HG03039 (cell line): ENCODE measurements at regions not wholly inside any gene's neighbourhood (a gene's known extent, or its start where the extent isn't known, plus 50 kb on each side); places are given as distances from the start of the nearest gene placed in this dataset.

Experiments used
- ATAC-seq: cut with Tn5 transposase; IDR thresholded peaks from one replicate; pipeline ENCODE4 v1.9.1; 2021; ENCODE audit warnings: mild to moderate bottlenecking, moderate library complexity; ENCODE audit not compliant: unreplicated experiment

DNA sequence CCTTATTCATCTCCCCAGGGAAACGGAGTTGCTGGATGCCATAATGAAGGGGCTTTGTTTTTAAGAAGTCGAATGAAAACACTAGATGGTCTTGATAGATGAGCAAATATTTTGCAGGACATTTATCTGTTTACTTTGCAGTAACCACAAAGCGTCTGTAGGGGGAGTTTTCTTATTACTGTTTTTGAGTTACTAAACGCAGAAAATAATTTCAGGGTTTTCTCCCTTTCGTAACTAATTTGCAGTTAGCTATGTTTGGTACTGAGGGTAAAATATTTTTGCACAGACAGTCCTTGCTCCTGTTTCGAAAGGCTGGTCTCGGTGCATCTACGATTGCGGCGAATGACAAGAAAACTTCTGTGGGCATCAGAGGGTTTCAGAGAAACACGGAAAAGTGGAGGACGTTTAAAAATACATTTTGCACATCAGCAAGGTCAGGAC is 505.6 kb upstream of the MKI67 start:
- no peak for ATAC-seq

DNA sequence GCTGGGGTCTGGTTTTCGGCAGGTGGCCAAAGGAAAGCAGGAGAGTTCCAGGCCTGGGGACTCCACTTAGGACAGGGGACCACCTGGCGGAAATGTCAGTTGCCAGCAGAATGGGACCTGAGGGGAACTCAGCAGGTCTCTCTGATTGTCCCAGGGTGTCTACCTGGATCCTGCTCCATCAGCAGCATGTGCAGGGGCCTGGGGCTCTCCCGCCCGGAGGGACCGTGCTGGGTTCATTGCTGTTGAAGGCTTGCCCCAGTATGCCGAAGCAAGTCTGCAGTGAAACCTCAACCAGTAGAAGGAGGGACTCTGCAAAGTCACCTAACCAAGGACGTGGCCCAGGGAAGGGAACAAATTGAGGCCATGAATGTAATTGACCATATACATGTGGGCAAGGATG is 506.5 kb upstream of the MKI67 start:
- no peak for ATAC-seq

DNA sequence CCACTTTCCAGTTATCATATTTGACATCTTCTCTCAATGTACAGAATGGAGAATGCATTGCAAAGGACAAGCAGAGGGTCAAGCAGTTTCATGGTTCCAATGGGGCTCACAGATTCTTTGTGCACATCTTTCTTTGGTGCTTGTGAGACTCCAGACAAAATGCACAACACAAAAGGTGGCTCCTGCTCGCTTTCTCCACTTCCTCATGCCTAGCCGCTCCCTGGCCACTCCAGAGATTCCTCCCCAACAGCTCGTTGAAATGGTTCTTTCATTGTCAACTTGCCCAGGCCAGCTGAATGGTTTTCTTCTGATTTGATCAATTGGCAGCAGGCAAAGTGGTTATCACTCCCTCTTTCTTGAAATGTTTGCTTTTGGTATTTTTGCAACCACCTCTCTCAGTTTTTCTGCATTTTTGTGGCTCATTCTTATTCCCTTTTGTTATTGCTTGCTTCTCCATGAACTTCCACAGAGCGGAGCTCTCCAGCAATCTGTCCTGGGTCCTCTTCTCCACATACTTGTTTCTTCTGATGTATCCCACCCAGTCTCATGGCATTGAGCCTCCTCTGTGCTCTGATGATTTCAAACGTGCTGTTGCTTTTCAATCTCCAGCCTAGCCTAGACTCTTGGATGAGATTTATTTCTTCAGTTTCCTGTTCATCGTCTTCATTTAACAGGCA is 507.8 kb upstream of the MKI67 start:
- ATAC-seq, result no peak

DNA sequence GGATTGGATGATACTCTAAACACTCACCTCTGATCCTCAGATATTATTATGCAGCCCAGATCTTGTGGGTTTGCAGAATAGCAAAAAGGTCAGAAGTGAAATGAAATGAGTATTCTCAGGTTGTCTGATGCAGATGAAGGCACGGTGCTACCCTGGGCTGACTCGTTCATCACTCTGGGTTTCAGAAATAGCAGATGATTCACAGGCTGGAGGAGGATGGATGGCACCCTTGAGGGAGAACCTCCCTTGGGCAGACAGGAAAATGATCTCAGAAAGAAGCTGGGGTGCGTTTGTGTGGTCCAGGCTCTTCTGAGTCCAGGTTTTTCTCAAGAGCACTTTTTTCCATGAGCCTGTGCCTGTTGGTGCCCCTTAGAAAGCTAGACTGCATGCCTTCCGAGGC is 515.8 kb upstream of the MKI67 start:
- no peak for ATAC-seq

DNA sequence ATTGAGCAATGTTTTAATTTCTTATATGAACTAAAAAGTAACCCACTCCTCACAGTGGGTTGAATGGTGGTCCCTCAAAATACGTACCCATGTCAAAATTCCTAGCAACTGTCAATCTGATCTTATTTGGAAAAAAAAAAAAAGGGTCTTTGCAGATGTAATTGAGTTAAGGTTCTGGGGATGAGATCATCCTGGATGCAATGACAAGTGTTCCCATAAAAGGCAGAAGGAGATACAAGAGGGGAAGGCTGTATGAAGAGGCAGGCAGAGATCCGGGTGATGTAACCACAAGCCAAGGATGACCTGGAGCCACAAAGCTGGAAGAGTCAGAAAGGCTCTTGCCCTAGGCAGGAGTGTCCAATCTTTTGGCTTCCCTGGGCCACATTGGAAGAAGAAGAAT is 516.3 kb upstream of the MKI67 start:
- ATAC-seq, result no peak

DNA sequence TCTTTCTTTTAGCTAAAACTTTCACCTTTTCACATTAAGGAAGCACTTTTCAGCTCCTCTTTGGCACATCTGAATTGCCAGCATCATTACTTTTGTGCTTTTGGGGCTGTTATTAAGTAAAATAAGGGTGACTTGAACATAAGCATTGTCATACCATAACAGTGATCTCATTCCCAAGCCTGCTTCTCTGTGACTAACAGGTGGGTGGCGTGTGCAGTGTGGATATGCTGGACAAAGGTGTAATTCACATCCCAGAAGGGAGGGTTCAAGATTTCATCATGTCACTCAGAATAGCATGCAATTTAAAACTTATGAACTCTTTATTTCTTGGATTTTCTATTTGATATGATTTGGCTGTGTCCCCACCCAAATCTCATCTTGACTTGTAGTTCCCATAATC is 517.4 kb upstream of the MKI67 start:
- no peak for ATAC-seq

DNA sequence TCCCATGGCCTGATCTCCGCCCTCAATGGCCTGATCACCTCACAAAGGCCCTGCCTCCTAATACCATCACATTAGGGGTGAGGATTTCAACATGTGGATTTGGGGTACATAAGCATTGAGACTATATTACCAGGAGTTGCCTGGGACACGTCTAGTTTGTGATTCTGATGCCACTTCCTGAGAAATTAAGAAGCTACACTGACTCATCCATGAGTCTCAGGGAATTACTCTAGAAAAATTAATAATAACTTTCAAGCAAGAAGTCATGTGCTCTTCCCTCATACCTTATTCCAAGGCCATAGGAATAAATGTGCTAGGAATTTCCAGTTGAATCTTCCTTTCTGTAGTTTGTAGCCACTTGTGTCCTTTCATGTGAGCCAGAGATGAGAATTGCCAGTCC is 519.3 kb upstream of the MKI67 start:
- no peak for ATAC-seq

DNA sequence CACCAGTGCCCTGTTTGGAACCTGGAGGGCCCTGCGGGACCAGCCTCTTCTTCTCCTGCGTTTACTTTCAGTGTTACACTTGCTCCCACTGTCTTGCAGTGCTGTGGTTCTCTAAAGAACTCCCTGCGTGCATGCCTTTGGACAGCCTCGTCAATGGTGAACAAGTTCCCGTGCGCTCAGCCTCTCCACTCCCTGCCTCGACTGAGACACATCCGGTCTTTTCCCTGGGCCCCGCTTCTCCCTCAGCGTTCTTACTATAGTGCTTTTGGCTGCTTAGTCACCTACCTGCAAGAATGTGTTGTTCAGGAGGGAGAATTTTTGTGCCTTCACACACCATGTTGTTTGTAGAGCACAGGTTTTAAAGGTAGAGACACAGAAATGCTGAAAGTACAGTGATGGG is 520.7 kb upstream of the MKI67 start:
- ATAC-seq, result no peak

DNA sequence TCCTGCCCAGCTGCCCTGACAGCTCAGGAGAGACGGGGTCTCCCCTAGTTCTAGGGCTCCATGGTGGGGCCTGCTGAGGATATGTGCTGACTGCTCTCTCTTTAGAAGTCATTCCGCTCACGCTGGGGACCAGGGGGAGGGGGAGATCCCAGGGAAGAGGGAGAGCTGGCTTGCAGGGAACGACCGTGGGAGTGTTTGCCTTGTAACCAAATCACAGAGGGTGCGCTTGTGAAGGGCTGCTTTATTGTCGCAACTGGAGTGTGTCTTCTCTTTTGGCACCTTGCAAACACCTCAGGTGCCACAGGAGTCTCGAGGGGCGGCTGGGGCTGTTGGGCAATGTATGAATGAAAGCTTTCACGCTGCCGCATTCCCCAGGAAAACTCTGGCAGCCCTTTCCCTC is 531.3 kb upstream of the MKI67 start:
- ATAC-seq, result no peak

DNA sequence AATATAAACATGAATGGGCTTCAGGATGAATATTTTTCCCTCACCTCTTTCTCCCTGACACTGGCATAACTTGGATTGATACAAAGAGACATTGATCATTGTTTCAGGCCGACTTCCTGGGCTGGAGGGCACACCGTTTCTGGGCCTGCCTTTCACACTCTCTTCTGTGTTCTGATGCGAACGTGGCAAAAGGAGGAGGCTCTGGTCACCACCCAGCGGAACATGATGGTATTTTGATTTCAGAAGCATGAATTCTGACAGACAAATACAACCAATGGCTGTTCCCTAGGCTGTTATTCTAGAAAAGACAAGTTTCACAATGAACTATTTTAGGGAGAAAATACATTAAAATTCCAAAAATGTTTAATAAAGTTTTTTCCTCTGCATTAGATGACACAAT is 534.5 kb upstream of the MKI67 start:
- ATAC-seq, result no peak

DNA sequence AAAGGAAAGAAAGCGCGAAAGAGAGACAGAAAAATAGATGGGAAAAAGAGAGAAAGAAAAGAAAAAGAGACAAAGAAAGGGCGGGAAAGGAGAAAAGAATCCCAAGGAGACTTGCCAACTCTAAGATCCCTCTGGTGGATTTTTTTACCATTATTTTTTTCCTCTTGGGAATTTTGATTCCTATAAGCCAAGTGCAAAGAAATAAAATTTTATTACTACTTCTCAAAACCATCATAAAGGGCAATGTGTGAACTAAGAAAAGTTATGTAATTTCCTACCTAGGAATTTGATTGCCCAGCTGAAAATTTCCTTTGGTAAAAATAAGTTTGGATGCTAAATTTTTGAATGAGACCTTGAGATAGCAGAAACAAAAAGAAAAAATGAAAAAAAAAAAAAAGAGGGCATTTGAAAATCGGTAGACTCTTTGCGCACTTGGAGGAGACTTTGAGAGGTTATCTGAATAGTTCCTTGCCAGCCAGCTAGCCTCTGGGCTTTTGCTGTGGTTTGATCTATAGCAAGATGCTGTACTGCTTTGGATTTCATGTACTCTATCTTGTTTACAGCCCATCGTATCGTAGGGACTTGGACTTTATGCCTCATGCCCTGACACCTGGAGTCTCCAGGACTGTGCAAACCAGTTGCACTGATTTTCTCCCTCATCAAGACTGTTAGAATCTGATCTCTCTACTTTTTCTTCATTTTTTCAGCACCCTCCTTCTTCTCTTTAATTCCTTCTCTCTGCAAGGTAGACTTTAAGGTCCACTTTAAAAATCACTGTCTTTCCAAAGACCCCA is 535.4 kb upstream of the MKI67 start:
- ATAC-seq, result no peak

DNA sequence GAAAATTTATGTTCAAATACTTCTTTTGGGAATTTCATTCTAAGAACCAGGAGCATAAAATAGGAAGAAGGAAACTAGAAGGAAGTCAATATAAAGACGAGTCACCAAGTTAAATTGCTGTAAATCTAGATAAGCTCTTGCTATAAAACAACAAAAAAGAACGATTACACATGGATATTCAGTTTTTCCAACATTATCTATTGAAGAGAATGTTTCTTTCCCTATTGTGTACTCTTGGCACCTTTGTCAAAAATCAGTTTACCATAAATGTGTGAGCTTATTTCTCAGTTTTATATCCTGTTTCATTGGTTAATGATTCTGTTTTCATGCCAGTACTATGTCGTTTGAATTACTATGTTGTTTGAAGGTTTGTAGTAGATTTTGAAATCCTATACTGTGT is 536.3 kb upstream of the MKI67 start:
- no peak for ATAC-seq

DNA sequence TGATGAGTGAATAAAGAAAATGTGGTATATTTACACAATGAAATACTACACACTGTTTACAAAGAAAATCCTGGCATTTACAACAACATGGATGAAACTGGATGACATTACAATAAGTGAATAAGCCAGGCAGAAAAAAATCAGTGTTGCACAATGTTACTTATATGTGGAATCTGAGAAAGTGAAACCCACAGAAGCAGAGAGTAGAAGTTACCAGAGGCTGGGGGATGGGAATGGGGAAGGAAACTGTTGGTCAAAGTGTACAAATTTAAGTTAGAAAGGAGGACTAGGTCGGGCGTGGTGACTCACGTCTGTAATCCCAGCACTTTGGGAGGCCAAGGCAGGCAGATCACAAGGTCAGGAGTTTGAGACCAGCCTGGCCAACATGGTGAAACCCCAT is 538.5 kb upstream of the MKI67 start:
- no peak for ATAC-seq

DNA sequence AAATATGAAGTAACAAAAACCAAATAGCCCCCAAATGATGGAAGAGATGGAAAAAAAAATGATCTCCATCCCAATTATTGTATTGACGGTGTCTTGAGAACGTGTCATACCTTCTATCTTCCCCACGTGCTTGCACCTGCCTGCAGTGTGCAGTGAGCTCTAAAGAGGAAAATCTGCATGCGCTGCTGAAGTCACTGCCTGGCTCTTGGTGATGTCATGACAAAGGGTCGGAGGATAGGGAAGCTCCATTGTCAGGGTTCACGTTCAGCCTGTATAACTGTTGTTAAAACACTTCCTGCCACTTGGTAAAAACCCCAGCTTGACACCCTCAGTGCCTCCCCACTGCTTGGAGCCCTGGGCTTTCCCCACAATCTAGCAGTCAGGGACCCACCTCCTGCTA is 549.2 kb upstream of the MKI67 start:
- ATAC-seq, result no peak

DNA sequence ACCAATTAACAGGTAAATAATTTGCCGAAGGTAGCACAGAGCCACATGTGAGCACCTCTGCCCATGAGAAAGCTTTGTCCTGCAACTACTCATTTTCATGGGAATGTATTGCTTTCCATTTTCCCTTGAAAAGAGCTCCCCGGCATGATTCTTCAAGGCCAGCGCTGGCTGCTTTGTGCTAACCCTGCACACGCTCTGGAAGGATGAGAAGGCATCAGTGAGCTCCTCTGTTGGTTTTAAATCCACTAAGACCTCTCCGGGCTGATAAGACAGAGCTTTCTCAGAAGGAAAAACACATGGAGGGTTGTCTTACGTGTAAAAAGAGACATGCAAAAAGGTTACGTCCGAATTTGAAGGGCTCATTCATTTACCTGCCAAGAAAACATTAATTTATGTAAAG is 553.9 kb upstream of the MKI67 start:
- no peak for ATAC-seq

DNA sequence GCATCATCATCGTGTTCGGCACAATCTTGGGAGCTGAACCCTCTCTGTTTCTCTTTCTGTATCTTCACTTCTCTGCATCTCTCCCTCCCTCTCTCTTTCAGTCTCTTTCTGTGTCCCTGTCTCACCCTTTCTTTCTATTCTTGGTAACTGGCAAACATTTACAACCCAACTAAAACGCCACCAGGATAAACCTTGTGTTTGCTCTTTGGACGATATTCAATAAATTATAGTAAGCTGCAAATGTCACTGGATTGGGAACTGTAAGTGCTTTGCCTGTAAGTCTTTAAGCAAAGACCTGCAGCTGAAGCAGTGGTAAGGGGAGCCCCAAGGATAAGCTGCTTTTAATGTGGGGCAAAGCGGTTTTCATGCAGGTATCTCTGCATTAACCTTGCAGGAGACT is 558.0 kb upstream of the MKI67 start:
- no peak for ATAC-seq

DNA sequence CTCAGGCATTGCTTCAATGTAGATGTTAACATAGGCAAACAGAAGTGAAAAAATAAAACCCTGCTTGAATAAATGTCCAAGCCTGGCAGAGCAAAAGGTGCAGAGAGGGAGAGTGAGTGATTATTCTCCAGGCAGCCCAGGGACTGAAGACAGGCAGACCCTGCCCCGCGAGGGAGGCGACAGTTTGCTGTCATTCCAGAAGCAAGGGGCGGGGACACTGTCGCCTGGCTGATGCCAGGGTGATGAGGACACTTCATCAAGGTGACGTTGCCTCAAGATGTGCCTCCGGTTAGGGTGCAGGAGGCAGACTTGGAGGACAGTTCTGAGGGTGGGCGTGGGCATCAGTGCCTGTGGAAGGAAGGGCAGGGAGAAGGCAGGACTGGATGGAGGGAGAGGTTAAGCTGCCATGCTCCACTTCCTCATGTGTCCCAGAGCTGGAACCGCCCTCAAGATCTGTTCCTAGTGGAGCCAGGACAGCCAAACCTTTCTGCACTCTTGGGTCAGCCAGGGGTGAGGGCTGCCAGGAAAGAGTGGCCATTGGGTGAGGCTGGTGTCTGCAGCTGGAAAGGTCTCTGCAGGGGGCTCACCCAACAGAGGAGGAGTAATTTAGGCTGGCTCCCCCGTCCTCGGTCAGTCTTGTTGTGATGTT is 560.5 kb upstream of the MKI67 start:
- no peak for ATAC-seq

DNA sequence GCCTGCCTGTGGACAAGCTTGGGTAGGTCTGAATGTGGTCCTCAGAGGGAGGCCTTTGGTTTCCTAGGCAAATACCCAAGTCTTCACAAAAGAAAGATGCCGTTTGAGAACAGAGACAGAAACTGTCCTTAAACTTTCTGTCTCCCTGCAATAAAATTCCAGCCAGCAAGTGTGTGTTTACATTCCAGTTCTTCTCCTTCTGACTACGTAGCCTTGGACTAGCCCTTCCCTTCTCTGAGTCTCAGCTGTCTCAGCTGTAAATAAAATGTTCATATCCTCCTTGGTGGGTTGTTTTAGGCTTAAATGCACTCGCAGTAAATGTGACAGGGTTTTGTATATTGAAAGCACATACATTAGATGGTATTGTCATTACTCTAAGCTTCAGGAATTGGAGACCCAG is 561.2 kb upstream of the MKI67 start:
- ATAC-seq, result no peak

DNA sequence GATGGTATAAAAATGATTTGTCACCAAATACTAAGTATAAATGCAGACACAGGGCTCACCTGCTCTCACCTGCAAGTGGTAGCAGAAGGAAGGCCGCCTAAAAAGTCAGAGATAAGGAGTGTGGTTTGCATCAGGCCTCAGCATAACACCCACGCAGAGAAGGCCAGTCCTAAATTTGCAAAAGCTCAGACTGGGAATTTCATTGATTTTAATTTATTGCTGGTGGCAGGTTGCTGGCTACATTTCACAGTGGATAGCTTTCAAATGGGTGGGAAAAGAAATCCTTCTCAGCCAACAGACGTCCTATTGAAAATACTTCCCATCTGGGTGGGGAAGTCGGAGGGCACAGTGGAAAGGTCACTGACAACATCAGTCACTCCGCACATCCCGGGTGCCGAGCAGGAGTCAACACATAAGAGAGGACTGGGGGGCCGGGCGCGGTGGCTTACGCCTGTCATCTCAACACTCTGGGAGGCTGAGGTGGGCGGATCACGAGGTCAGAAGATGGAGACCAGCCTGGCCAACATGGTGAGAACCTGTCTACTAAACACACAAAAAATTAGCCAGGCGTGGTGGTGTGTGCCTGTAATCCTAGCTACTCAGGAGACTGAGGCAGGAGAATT is 561.8 kb upstream of the MKI67 start:
- ATAC-seq, result no peak

DNA sequence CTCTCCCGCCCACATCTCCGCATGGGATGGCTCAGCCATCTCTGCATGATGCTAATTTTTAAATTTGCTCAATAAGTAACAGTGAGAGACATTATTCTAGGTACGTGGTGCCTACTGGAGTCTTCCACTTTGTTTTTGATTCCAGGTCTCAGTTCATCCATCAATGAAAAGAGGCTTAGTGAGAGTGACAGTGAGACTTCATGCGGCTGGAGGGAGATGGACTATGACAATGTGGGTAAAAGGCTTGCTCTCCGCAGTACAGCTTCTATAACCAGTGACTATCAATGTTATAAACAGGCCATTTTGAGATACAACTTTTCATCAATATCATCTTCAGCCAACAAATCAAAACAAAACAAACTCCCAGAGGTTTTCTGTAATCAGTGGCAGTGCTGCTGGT is 563.4 kb upstream of the MKI67 start:
- ATAC-seq, result no peak

DNA sequence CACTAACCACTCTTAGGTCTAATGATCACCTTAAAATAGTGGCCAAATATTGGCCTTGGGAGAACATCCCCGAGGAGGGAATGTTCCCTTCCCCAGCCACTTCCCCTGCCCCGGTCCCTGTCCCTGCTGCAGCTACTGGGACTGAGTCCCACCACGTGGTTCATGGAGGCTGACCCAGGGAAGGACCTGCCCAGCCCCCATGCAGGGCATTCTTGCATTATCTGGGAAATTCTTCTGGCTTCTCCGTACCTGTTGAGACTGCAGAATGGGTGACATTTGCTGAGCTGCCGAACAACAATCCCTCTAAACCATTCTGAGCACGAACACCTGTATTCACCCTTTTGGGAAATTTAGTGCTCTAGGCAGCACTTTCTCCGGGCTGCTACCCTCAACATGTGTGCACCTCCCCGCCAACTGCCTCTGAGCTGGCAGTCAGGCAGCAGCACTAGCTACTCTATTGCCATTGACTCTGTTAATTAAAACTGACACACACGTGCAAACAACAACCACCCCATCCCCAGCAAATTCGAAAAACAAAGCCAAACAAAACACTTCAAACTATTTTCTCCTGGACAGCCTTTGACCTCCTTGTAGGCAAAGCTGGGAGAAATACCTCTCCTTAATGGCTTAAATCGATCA is 567.4 kb upstream of the MKI67 start:
- ATAC-seq, result no peak
